ENCODE measurements at regions not wholly inside any gene's neighbourhood (a gene's known extent, or its start where the extent isn't known, plus 50 kb on each side); places are given as distances from the start of the nearest gene placed in this dataset.

DNA sequence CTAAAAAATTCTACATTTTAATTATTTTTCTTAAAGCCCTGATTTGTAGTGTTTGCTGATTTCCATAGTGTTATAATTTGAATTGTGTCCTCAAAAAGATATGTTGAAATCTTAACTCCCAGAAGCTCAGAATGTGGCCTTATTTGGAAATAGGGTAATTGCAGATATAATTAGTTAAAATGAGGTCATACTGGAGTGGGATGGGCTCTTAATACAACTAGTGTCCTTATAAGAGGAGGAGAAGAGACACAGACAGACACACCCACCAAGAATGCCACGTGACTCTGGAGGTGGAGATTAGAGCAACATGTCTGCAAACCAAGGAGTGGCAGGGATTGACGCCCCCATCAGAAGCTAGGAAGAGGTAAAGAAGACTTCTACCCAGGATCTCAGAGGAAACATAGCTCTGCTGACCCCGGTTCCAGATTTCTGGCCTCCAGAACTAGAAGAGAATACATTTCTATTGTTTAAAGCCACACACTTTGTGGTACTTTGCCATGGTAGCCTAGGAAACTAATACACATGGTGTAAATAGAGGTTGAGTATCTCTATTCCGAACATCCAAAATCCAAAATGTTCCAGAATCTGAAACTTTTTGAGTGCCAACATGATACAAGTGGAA lies 70.5 kb upstream of the IRF2 start:
- no peak overlapping the region for H3K4me3 ChIP-seq (replicated peaks in 1 of 3)
- H3K27ac ChIP-seq: no peak overlapping the region
- no peak for TF ChIP-seq POLR2A (IDR thresholded peaks at IDR 0.05)
- TF ChIP-seq, protein P1, sequence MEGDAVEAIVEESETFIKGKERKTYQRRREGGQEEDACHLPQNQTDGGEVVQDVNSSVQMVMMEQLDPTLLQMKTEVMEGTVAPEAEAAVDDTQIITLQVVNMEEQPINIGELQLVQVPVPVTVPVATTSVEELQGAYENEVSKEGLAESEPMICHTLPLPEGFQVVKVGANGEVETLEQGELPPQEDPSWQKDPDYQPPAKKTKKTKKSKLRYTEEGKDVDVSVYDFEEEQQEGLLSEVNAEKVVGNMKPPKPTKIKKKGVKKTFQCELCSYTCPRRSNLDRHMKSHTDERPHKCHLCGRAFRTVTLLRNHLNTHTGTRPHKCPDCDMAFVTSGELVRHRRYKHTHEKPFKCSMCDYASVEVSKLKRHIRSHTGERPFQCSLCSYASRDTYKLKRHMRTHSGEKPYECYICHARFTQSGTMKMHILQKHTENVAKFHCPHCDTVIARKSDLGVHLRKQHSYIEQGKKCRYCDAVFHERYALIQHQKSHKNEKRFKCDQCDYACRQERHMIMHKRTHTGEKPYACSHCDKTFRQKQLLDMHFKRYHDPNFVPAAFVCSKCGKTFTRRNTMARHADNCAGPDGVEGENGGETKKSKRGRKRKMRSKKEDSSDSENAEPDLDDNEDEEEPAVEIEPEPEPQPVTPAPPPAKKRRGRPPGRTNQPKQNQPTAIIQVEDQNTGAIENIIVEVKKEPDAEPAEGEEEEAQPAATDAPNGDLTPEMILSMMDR (IDR thresholded peaks at IDR 0.05): no peak
- H3K36me3 ChIP-seq: no peaks in the 10 kb centered on the region
- no peaks in the 10 kb centered on the region for H3K4me1 ChIP-seq
- no peaks in the 10 kb centered on the region for H3K27me3 ChIP-seq
- no peaks in the 10 kb centered on the region for H3K9me3 ChIP-seq
- intact Hi-C loops (cut with DNase I): loop anchor here (5.0 kb wide), 1 partner anchor 268 kb away; no protein-coding TSS in a partner anchor
- DNase-seq: no peak
- 65 to 67% methylated on average over 4 of the region's 4 CpGs for WGBS, 2 donors

- Histone ChIP-seq H3K36me3 (no peaks in the 10 kb centered on the region), H3K4me3 (replicated peaks in 1 of 3) (no peak overlapping the region), H3K4me1 (no peaks in the 10 kb centered on the region), H3K27ac (no peak overlapping the region), H3K9me3 (no peaks in the 10 kb centered on the region), H3K27me3 (no peaks in the 10 kb centered on the region)
- TF ChIP-seq, protein P1 (IDR thresholded peaks at IDR 0.05): no peak
- TF ChIP-seq POLR2A (IDR thresholded peaks at IDR 0.05): no peak
- no peak for DNase-seq
- 93 to 94% methylated on average over 5 of the region's 5 CpGs for WGBS, 2 donors
- intact Hi-C loops (cut with DNase I): no loop called here
Measured at GRCh38 chr4:184541907-184542306, 67.6 kb upstream of the IRF2 start.

DNA sequence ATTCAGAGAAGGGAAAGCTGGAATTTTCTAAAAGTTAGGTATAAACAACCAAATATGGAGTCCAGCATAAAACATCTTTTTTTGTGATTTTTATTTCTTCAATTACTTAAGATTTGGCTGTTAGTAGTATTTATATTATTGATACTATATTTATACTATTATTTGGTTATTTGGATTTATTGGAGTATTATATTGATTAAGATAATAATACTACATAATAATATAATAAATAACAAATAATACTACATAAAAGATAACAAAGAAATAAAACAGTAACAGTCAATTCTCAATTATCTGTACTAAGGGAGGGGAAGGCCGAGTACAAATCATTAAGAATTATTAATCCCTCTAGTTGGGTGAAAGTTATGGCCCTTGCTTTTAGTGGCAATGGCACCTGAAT lies 66.0 kb upstream of the IRF2 start:
- WGBS, 2 donors: 85% methylated on average over 1 of the region's 1 CpG
- no peak for DNase-seq
- Histone ChIP-seq H3K4me1 (peaks cover 0 to 12% of the 10 kb centered on the region in 2 donors), H3K27me3 (no peaks in the 10 kb centered on the region), H3K4me3 (replicated peaks in 1 of 3) (no peak overlapping the region), H3K9me3 (no peaks in the 10 kb centered on the region), H3K36me3 (no peaks in the 10 kb centered on the region), H3K27ac (no peak overlapping the region)
- TF ChIP-seq, protein P1 (IDR thresholded peaks at IDR 0.05): no peak
- no peak for TF ChIP-seq POLR2A (IDR thresholded peaks at IDR 0.05)
- intact Hi-C loops (cut with DNase I): no loop called here

DNA sequence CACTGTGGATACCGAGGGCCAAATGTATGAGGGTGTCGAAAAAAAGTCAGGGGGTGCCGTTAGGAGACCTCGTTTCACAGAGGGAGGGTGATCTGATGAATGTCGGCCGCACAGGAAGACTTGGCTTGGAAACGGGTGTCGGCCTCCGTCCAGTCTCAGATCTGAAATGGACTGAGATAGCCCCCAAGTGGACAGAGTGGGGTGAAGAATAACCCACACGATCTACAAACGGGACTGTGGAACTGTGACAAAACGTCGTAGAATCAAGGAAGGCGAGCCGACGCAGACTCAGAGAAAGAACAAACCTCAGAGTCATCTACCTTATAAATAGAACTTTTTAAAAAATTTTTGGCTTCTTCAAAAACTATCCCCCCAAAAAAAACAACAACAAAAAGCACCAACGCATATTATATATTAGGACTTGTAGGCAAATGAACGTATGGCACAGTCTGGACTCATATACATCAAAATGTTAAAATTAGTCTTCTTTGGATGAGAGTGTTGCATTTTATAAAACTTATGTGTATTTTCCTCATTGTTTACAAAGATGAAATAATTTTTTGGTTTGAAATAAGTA lies 63.8 kb upstream of the IRF2 start:
- TF ChIP-seq POLR2A (IDR thresholded peaks at IDR 0.05): no peak
- TF ChIP-seq, protein P1 (IDR thresholded peaks at IDR 0.05): peak; percentile 29 to 90 (median 78)
- H3K36me3 ChIP-seq: no peaks in the 10 kb centered on the region
- H3K9me3 ChIP-seq: no peaks in the 10 kb centered on the region
- intact Hi-C loops (cut with DNase I): loop anchor here (5.0 kb wide), 2 partner anchors 66 to 276 kb away; partner anchors contain the start of gene IRF2
- H3K4me3 ChIP-seq (replicated peaks in 1 of 3): peak overlapping the region; percentile 16 to 39 (median 32)
- peak overlapping the region; percentile 92 to 95 (median 93) for H3K27ac ChIP-seq
- H3K4me1 ChIP-seq: peaks cover 0 to 19% of the 10 kb centered on the region in 2 donors
- H3K27me3 ChIP-seq: no peaks in the 10 kb centered on the region
- 4 to 5% methylated on average over 18 of the region's 18 CpGs for WGBS, 2 donors
- DNase-seq: peak; percentile 89 to 90

Data from thyroid gland (tissue), 4 donors.